ENCODE measurements at regions not wholly inside any gene's neighbourhood (a gene's known extent, or its start where the extent isn't known, plus 50 kb on each side); places are given as distances from the start of the nearest gene placed in this dataset.
A peak's percentile ranks its signal among the peaks of the same experiment; 100 is the strongest.

GRCh38 chr3:15851735-15852134, 54.0 kb upstream of the ANKRD28 start:
- no peak overlapping the region for H3K27ac ChIP-seq
- H3K27me3 ChIP-seq, result no peaks in the 10 kb centered on the region
- intact Hi-C loops (cut with DNase I; ENCODE audit: low total_unique reads), result no loop called here
- H3K36me3 ChIP-seq, result no peaks in the 10 kb centered on the region
- no peaks in the 10 kb centered on the region for H3K9me3 ChIP-seq
- TF ChIP-seq POLR2A (IDR thresholded peaks at IDR 0.05), result no peak
- TF ChIP-seq, protein P1, sequence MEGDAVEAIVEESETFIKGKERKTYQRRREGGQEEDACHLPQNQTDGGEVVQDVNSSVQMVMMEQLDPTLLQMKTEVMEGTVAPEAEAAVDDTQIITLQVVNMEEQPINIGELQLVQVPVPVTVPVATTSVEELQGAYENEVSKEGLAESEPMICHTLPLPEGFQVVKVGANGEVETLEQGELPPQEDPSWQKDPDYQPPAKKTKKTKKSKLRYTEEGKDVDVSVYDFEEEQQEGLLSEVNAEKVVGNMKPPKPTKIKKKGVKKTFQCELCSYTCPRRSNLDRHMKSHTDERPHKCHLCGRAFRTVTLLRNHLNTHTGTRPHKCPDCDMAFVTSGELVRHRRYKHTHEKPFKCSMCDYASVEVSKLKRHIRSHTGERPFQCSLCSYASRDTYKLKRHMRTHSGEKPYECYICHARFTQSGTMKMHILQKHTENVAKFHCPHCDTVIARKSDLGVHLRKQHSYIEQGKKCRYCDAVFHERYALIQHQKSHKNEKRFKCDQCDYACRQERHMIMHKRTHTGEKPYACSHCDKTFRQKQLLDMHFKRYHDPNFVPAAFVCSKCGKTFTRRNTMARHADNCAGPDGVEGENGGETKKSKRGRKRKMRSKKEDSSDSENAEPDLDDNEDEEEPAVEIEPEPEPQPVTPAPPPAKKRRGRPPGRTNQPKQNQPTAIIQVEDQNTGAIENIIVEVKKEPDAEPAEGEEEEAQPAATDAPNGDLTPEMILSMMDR (IDR thresholded peaks at IDR 0.05), result no peak
- H3K4me3 ChIP-seq, result no peak overlapping the region
- H3K4me1 ChIP-seq, result no peaks in the 10 kb centered on the region
- no peak for DNase-seq

DNA sequence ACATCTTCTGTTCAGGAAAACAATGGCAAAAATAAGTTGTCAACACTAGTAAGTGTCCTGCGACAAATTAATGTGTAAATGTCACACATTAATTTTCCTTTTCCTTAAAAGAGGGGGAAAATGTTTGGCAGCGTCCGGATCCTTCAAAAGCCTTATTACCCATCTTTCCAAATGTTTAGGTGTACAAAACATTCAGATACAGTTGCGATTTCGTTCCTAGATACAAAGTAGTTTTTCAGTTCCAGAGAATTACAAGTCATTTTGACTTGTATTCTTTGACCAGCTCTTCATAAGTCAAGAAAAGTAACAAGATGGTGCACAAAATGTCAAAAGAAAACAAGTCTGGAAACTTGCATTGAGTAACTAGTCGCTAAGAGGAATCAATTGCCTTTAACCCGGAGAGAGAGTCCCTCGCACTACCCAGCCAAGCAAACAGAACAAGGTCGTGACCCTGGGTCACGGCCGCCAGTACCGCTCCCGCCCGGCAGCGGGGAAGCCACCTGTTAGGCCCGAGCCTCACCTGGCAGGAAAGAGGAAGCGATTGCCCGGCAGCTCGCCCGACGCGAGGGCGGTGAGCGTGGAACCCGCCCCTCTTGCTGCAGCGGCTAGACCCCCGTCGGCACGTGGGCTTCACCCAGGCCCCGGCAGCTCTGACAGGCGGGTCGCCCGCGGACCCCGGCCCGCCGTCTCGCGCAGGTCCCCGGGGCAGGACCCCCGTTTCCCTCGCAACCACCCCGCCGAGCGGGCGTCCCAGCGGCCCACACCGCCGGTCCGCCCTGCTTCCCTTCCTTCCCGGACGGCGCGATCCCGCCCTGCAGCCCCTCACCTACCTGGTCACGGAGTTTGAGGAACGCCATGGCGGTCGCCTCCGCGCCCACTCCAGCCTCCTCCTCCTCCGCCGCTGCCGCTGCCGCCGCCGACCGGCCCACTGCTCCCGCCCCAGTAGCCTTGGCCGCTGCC, 61.0 kb upstream of the ANKRD28 start:
- H3K4me3 ChIP-seq, result peak overlapping the region; percentile 62 to 99
- TF ChIP-seq, protein P1 (IDR thresholded peaks at IDR 0.05), result no peak
- TF ChIP-seq POLR2A (IDR thresholded peaks at IDR 0.05), result no peak
- peak; percentile 22 to 28 for DNase-seq
- intact Hi-C loops (cut with DNase I; ENCODE audit: low total_unique reads), result no loop called here
- peak overlapping the region; percentile 79 to 82 for H3K27ac ChIP-seq
- H3K36me3 ChIP-seq, result no peaks in the 10 kb centered on the region
- no peaks in the 10 kb centered on the region for H3K9me3 ChIP-seq
- H3K4me1 ChIP-seq, result peaks cover 0 to 10% of the 10 kb centered on the region in 2 donors
- no peaks in the 10 kb centered on the region for H3K27me3 ChIP-seq

DNA sequence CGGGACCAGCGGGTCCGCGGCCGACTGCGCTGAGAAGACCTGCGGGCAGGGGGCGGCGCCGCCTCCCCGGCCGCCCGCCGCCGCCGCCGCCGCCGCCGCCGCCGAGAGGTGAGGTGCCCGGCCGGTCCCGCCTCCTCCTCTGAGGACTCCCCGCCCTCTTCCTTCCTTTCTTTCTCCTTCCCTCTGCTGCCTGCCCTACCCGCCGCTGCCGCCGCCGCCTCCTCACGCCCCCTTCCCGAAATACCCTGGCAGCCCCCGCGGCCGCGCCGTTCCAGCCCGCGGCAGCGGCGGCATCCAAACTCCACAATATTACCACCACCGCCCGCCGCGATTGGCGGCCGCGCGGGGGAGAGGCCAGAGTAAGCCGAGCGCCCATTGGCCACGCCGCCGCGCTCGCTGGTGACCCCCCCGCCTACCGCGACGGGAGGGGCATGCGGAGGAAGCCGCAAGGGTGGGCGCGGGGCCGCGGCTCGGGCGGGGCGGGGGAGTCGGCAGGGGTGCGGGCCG, 61.8 kb upstream of the ANKRD28 start:
- H3K27ac ChIP-seq, result peak overlapping the region; percentile 79 to 82
- H3K9me3 ChIP-seq, result no peaks in the 10 kb centered on the region
- no peaks in the 10 kb centered on the region for H3K36me3 ChIP-seq
- TF ChIP-seq, protein P1 (IDR thresholded peaks at IDR 0.05), result peak in 2 of 4 experiments; percentile 12 to 35
- peak; percentile 73 to 77 for TF ChIP-seq POLR2A (IDR thresholded peaks at IDR 0.05)
- H3K27me3 ChIP-seq, result no peaks in the 10 kb centered on the region
- intact Hi-C loops (cut with DNase I; ENCODE audit: low total_unique reads), result no loop called here
- peak; percentile 73 to 78 for DNase-seq
- peaks cover 0 to 10% of the 10 kb centered on the region in 2 donors for H3K4me1 ChIP-seq
- peak overlapping the region; percentile 62 to 99 for H3K4me3 ChIP-seq

GRCh38 chr3:15860014-15860934, 62.5 kb upstream of the ANKRD28 start:
- TF ChIP-seq POLR2A (IDR thresholded peaks at IDR 0.05), result no peak
- TF ChIP-seq, protein P1 (IDR thresholded peaks at IDR 0.05), result no peak
- Histone ChIP-seq H3K4me3 (peak overlapping the region; percentile 62 to 99), H3K27me3 (no peaks in the 10 kb centered on the region), H3K27ac (peak overlapping the region; percentile 79 to 82), H3K36me3 (no peaks in the 10 kb centered on the region), H3K4me1 (peaks cover 0 to 10% of the 10 kb centered on the region in 2 donors), H3K9me3 (no peaks in the 10 kb centered on the region)
- intact Hi-C loops (cut with DNase I; ENCODE audit: low total_unique reads), result no loop called here
- peak; percentile 35 to 36 for DNase-seq

All from uterus (tissue), 3 donors.